H9 (cell line): ENCODE measurements at regions not wholly inside any gene's neighbourhood (a gene's known extent, or its start where the extent isn't known, plus 50 kb on each side); places are given as distances from the start of the nearest gene placed in this dataset.
"Not testable (repeated sequence)": the region's sequence is repeated elsewhere in the genome, so short reads cannot be mapped to it uniquely, and the experiment has no call there.

ENCODE experiments used
- DNase-seq: peaks from one replicate; pipeline ENCODE4 v3.0.0-alpha.2; 2017
- H2AFZ ChIP-seq: one replicate; pipeline ENCODE4 v1.6.1; 2013; ENCODE audit warnings: mild to moderate bottlenecking, low read length, control low read depth, moderate library complexity
- H2AK5ac ChIP-seq: 2 replicates; pipeline ENCODE4 v1.6.1; 2013; ENCODE audit warnings: low read length, control low read depth, mixed read lengths; ENCODE audit not compliant: insufficient read length
- H2BK120ac ChIP-seq: one replicate; pipeline ENCODE4 v1.6.1; 2013; ENCODE audit warnings: low read depth, mild to moderate bottlenecking, low read length, control low read depth, inconsistent platforms; ENCODE audit not compliant: poor library complexity, severe bottlenecking
- H2BK12ac ChIP-seq: 2 replicates; pipeline ENCODE4 v1.6.1; 2013; ENCODE audit warnings: low read length, control low read depth, mixed read lengths, low read depth; ENCODE audit not compliant: insufficient read length
- H2BK15ac ChIP-seq: 2 replicates; pipeline ENCODE4 v1.6.1; 2013; ENCODE audit warnings: low read depth, low read length, control low read depth
- H2BK20ac ChIP-seq: one replicate; pipeline ENCODE4 v1.6.1; 2013; ENCODE audit warnings: low read depth, mild to moderate bottlenecking, low read length, control low read depth, inconsistent platforms; ENCODE audit not compliant: poor library complexity, severe bottlenecking
- H2BK5ac ChIP-seq: 2 replicates; pipeline ENCODE4 v1.6.1; 2013; ENCODE audit warnings: low read length, control low read depth, mixed read lengths; ENCODE audit not compliant: insufficient read length
- H3K14ac ChIP-seq: 2 replicates; pipeline ENCODE4 v1.6.1; 2013; ENCODE audit warnings: low read length, control low read depth; ENCODE audit not compliant: insufficient read depth
- H3K18ac ChIP-seq: 2 replicates; pipeline ENCODE4 v1.6.1; 2013; ENCODE audit warnings: low read depth, mild to moderate bottlenecking, mixed read lengths, low read length, control low read depth; ENCODE audit not compliant: insufficient read length
- H3K23ac ChIP-seq: 2 replicates; pipeline ENCODE4 v1.6.1; 2013; ENCODE audit warnings: low read length, control low read depth, mixed read lengths, low read depth; ENCODE audit not compliant: insufficient read length
- H3K23me2 ChIP-seq: 2 replicates; pipeline ENCODE4 v1.6.1; 2013; ENCODE audit warnings: low read depth, mild to moderate bottlenecking, mixed read lengths, low read length, control low read depth; ENCODE audit not compliant: insufficient read length, poor library complexity, severe bottlenecking
- H3K27ac ChIP-seq: 2 replicates; pipeline ENCODE4 v1.5.1; 2013; ENCODE audit warnings: low read length, control low read depth, mixed read lengths, low read depth; ENCODE audit not compliant: insufficient read length
- H3K27me3 ChIP-seq: 2 replicates; pipeline ENCODE4 v1.6.1; 2013; ENCODE audit warnings: low read length, control low read depth, inconsistent platforms; ENCODE audit not compliant: insufficient read depth
- H3K4ac ChIP-seq: 2 replicates; pipeline ENCODE4 v1.6.1; 2013; ENCODE audit warnings: low read depth, mild to moderate bottlenecking, control low read depth, inconsistent platforms, low read length, moderate library complexity
- H3K4me1 ChIP-seq: 2 replicates; pipeline ENCODE4 v1.6.1; 2013; ENCODE audit warnings: low read length, control low read depth, inconsistent platforms; ENCODE audit not compliant: insufficient read depth
- H3K4me2 ChIP-seq: 2 replicates; pipeline ENCODE4 v1.6.1; 2013; ENCODE audit warnings: low read length, control low read depth, mixed read lengths; ENCODE audit not compliant: insufficient read length, insufficient read depth
- H3K56ac ChIP-seq: 2 replicates; pipeline ENCODE4 v1.6.1; 2013; ENCODE audit warnings: low read depth, mild to moderate bottlenecking, mixed read lengths, low read length, control low read depth; ENCODE audit not compliant: insufficient read length
- H3K79me1 ChIP-seq: 2 replicates; pipeline ENCODE4 v1.6.1; 2013; ENCODE audit warnings: low read depth, mild to moderate bottlenecking, moderate library complexity, low read length, control low read depth, inconsistent platforms; ENCODE audit not compliant: insufficient read depth, poor library complexity, severe bottlenecking
- H3K79me2 ChIP-seq: 2 replicates; pipeline ENCODE4 v1.6.1; 2013; ENCODE audit warnings: low read length, control low read depth, inconsistent platforms; ENCODE audit not compliant: insufficient read depth
- H3K9ac ChIP-seq: 2 replicates; pipeline ENCODE4 v1.6.1; 2013; ENCODE audit warnings: low read length, control low read depth, mixed read lengths; ENCODE audit not compliant: insufficient read length; ENCODE audit errors: extremely low read depth
- H3K9me3 ChIP-seq: one replicate; pipeline ENCODE4 v1.6.1; 2013; ENCODE audit warnings: low read depth, low read length, inconsistent platforms; ENCODE audit not compliant: control insufficient read depth
- H3T11ph ChIP-seq: one replicate; pipeline ENCODE4 v1.6.1; 2013; ENCODE audit warnings: mild to moderate bottlenecking, low read length, control low read depth, inconsistent platforms
- H4K20me1 ChIP-seq: one replicate; pipeline ENCODE4 v1.6.1; 2013; ENCODE audit not compliant: control insufficient read depth, insufficient read length, insufficient read depth
- H4K5ac ChIP-seq: 2 replicates; pipeline ENCODE4 v1.6.1; 2013; ENCODE audit warnings: low read depth, mild to moderate bottlenecking, mixed read lengths, low read length, control low read depth; ENCODE audit not compliant: insufficient read length
- H4K8ac ChIP-seq: replicated peaks from 2 replicates; pipeline ENCODE4 v1.6.1; 2013; ENCODE audit warnings: low read length, control low read depth, mixed read lengths, low read depth; ENCODE audit not compliant: insufficient read length
- H4K91ac ChIP-seq: 2 replicates; pipeline ENCODE4 v1.6.1; 2013; ENCODE audit warnings: low read depth, mild to moderate bottlenecking, moderate library complexity, mixed read lengths, low read length, control low read depth; ENCODE audit not compliant: insufficient read length
- H3K27ac Mint-ChIP-seq, 3 experiments: 2 replicates in 2 of 3; 3 replicates in 1 of 3; pipeline ENCODE4 v1.8.0; 2020 to 2021; ENCODE audit warnings: mixed read lengths in 3 of 3, mild to moderate bottlenecking in 1 of 3, moderate library complexity in 1 of 3
- H3K27me3 Mint-ChIP-seq: 2 replicates; pipeline ENCODE4 v1.8.0; 2021; ENCODE audit warnings: low read depth, mild to moderate bottlenecking, moderate library complexity, mixed read lengths
- H3K36me3 Mint-ChIP-seq, 3 experiments: 2 replicates in 2 of 3; 3 replicates in 1 of 3; pipeline ENCODE4 v1.8.0; 2020 to 2021; ENCODE audit warnings: low read depth in 3 of 3, mixed read lengths in 3 of 3; ENCODE audit not compliant: insufficient read depth in 1 of 3
- H3K4me1 Mint-ChIP-seq, 2 experiments: 2 replicates each; pipeline ENCODE4 v1.8.0; 2020; ENCODE audit warnings: mixed read lengths in 2 of 2
- H3K4me3 Mint-ChIP-seq, 2 experiments: 2 replicates in 1 of 2; 3 replicates in 1 of 2; pipeline ENCODE4 v1.8.0; 2020 to 2021; ENCODE audit warnings: mild to moderate bottlenecking in 2 of 2, mixed read lengths in 2 of 2, moderate library complexity in 1 of 2
- H3K9me3 Mint-ChIP-seq, 2 experiments: 2 replicates in 1 of 2; 3 replicates in 1 of 2; pipeline ENCODE4 v1.8.0; 2020; ENCODE audit warnings: mild to moderate bottlenecking in 2 of 2, mixed read lengths in 2 of 2, moderate library complexity in 1 of 2
- CTCF ChIP-seq: fragments of 200-600 bp; sonication (generic); conservative IDR thresholded peaks from 3 replicates; pipeline ENCODE4 v1.8.0; 2021; ENCODE audit warnings: antibody characterized with exemption, mild to moderate bottlenecking
- WGBS: extraction: QIAGEN DNeasy Blood & Tissue Kit; methylation state at CpG from one replicate; pipeline ENCODE4 v1.1.7; 2013; ENCODE audit warnings: missing lambda C conversion rate, low lambda C conversion rate, mixed read lengths; ENCODE audit not compliant: insufficient read length; ENCODE audit errors: extremely low coverage; 5-methylcytosine and 5-hydroxymethylcytosine counted together

- H2AFZ ChIP-seq = no peak overlapping the region
- H3K27ac Mint-ChIP-seq = peak overlapping the region; percentile 11 to 92 (median 32); a peak in 4 of 7 replicates
- no CpG with 5 or more reads among the region's 2 CpGs for WGBS
Measured at GRCh38 chr16:25605381-25605780, 86.4 kb upstream of the HS3ST4 start.

GRCh38 chr16:25601306-25601705 is 90.5 kb upstream of the HS3ST4 start:
- not testable (repeated sequence) for H2BK5ac ChIP-seq, H3K4me2 ChIP-seq, H4K5ac ChIP-seq, H2BK120ac ChIP-seq, H3K23me2 ChIP-seq, H3K9ac ChIP-seq, H3K14ac ChIP-seq, H3K18ac ChIP-seq, H3K27ac Mint-ChIP-seq, H2BK15ac ChIP-seq, H2BK12ac ChIP-seq, H4K8ac ChIP-seq, H3K23ac ChIP-seq, H3K27ac ChIP-seq, H3K27me3 ChIP-seq, H3K4me3 Mint-ChIP-seq, H2AFZ ChIP-seq, H2BK20ac ChIP-seq, H3T11ph ChIP-seq, H3K4ac ChIP-seq, H4K20me1 ChIP-seq, H2AK5ac ChIP-seq, H3K79me1 ChIP-seq, H3K4me1 ChIP-seq, H3K56ac ChIP-seq, H4K91ac ChIP-seq, DNase-seq, H3K9me3 ChIP-seq, H3K79me2 ChIP-seq
- peaks cover 13 to 14% of the 10 kb centered on the region in 2 experiments for H3K4me1 Mint-ChIP-seq
- peaks cover 25 to 30% of the 10 kb centered on the region in 2 experiments for H3K9me3 Mint-ChIP-seq
- H3K27me3 Mint-ChIP-seq = peaks cover 12% of the 10 kb centered on the region
- H3K36me3 Mint-ChIP-seq = peaks cover 11 to 24% (median 17%) of the 10 kb centered on the region in 3 experiments; a peak in 6 of 7 replicates
- no CpG with 5 or more reads among the region's 2 CpGs for WGBS

More at GRCh38 chr16:25605381-25605780, 86.4 kb upstream of the HS3ST4 start:
- H3K4me1 Mint-ChIP-seq = peaks cover 38 to 41% of the 10 kb centered on the region in 2 experiments
- H3K79me2 ChIP-seq = no peaks in the 10 kb centered on the region
- no peaks in the 10 kb centered on the region for H4K20me1 ChIP-seq
- H2BK5ac ChIP-seq = no peak overlapping the region
- H4K5ac ChIP-seq = no peak overlapping the region
- H3K18ac ChIP-seq = no peak overlapping the region
- H3K79me1 ChIP-seq = no peaks in the 10 kb centered on the region
- H2BK120ac ChIP-seq = no peak overlapping the region
- no peak overlapping the region for H4K91ac ChIP-seq
- H3K27me3 Mint-ChIP-seq = peaks cover 12% of the 10 kb centered on the region
- H3K4me2 ChIP-seq = no peak overlapping the region
- no peak overlapping the region for H3K4ac ChIP-seq
- no peak overlapping the region for H3T11ph ChIP-seq
- peaks cover 9% of the 10 kb centered on the region; the same call in 1 of the 2 replicates for H3K4me1 ChIP-seq
- no peak overlapping the region for H2BK15ac ChIP-seq
- H3K9ac ChIP-seq = no peak overlapping the region
- TF ChIP-seq CTCF = no peak
- H3K14ac ChIP-seq = no peak overlapping the region
- H2AK5ac ChIP-seq = no peak overlapping the region
- H2BK20ac ChIP-seq = no peak overlapping the region
- H2BK12ac ChIP-seq = no peak overlapping the region
- H3K4me3 Mint-ChIP-seq = no peak overlapping the region
- no peak for DNase-seq
- no peak overlapping the region for H3K56ac ChIP-seq
- no peak overlapping the region for H4K8ac ChIP-seq
- no peaks in the 10 kb centered on the region for H3K23me2 ChIP-seq
- no peak overlapping the region for H3K27ac ChIP-seq
- H3K9me3 Mint-ChIP-seq = peaks cover 16 to 22% of the 10 kb centered on the region in 2 experiments
- H3K27me3 ChIP-seq = no peaks in the 10 kb centered on the region
- H3K23ac ChIP-seq = no peak overlapping the region
- H3K9me3 ChIP-seq = no peaks in the 10 kb centered on the region
- H3K36me3 Mint-ChIP-seq = peaks cover 10 to 15% (median 12%) of the 10 kb centered on the region in 3 experiments; a peak in 6 of 7 replicates
